RPMI7951 (cell line): ENCODE measurements at regions not wholly inside any gene's neighbourhood (a gene's known extent, or its start where the extent isn't known, plus 50 kb on each side); places are given as distances from the start of the nearest gene placed in this dataset.
"Not testable (repeated sequence)": the region's sequence is repeated elsewhere in the genome, so short reads cannot be mapped to it uniquely, and the experiment has no call there.

Source experiments
- DNase-seq: peaks from one replicate; pipeline ENCODE4 v3.0.0-alpha.2; 2012; ENCODE audit warnings: low read depth

DNA sequence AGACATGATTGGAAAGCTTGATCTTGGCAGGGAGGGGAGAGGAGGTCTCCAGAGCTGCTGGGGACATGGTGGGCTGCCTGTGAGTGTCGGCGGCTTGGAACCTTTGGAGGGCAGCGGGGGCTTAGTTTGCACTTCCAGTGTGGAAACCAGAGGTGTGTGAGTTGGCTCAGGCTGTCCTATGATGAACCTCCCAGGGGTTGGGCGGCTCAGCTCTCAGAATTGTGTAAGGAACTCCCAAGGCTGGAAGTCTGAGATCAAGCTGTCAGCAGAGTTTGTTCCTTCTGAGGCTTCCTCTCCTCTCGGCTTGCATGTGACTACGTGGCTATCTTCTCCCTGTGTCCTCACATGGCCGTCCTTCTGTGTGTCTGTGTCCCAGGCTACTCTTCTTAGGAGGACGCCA is 87.9 kb upstream of the B3GAT1 start:
- no peak for DNase-seq

DNA sequence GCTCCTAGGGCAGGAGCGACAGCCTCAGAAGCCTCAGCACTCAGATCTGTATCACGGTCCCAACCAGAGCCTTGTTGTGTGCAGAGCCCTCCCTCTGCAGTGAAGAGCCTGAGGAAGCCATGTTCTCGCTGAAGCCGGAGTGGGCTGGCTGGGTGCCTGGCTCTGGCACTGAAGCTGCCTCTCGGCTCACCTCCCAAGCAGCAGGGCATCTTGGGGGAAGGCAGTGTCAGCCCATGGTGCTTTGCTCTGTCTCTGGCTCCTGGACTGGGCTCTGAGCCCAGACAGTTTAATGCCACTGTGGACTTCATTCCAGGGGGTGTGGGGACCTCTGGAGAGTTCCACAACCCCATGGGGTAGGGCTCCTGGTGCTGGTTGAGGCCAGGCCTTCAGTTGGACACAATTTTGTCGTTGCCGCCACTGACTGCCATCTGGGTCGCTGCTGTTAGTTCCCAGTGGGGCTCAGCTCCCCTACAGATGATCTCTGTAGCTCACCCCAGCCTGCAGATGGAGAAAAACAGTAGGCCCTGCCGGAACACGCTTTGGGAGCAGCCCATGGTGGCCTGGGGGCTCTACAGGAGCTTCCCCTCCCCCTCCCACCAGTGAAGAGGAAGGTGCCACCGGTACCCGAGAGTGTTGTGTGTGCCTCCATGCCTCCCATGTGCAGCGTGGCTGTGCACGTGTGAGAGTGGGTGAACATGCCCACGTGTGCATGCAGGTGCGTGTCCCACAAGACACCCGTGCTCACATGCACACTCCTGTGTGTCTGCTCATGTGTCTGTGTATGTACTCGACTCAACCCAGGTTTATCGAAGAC is 86.5 kb upstream of the B3GAT1 start:
- DNase-seq, result no peak

DNA sequence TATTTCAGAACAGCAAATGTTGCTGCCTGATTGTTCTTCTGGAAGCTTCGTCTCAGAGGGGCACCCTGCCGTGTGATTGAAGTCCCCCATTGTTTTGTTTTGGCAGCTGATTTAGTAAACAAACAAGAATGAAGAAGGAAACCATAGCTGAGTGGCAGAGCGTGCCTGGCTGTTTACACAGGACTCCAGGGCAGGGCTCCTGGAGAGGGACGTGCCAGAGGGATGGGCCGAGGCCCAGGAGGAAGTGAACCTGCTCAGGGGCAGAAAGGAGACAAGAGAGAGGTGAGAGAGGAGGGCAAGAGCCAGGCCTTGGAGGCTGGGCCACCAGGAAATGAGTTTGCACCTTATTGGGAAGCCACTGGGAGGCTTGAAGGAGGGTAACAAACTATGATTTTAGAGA is 85.5 kb upstream of the B3GAT1 start:
- DNase-seq, result no peak

DNA sequence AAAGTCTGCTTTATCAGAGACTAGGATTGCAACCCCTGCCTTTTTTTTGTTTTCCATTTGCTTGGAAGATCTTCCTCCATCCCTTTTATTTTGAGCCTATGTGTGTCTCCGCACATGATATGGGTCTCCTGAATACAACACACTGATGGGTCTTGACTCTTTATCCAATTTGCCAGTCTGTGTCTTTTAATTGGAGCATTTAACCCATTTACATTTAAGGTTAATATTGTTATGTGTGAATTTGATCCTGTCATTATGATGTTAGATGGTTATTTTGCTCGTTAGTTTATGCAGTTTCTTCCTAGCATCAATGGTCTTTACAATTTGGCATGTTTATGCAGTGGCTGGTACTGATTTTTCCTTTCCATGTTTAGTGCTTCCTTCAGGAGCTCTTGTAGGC is 84.0 kb upstream of the B3GAT1 start:
- not testable (repeated sequence) for DNase-seq

DNA sequence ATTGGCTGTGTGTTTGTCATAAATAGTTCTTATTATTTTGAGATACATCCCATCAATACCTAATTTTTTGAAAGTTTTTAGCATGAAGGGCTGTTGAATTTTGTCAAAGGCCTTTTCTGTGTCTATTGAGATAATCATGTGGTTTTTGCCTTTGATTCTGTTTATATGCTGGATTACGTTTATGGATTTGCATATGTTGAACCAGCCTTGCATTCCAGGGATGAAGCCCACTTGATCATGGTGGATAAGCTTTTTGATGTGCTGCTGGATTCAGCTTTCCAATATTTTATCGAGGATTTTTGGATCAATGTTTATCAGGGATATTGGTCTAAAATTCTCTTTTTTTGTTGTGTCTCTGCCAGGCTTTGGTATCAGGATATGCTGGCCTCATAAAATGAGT is 82.4 kb upstream of the B3GAT1 start:
- not testable (repeated sequence) for DNase-seq

DNA sequence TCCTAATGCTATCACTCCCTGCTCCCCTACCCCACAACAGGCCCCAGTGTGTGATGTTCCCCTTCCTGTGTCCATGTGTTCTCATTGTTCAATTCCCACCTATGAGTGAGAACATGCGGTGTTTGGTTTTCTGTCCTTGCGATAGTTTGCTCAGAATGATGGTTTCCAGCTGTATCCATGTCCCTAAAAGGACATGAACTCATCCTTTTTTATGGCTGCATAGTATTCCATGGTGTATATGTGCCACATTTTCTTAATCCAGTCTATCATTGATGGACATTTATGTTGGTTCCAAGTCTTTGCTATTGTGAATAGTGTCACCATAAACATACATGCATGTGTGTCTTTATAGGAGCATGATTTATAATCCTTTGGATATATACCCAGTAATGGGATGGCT is 80.4 kb upstream of the B3GAT1 start:
- DNase-seq, result not testable (repeated sequence)

DNA sequence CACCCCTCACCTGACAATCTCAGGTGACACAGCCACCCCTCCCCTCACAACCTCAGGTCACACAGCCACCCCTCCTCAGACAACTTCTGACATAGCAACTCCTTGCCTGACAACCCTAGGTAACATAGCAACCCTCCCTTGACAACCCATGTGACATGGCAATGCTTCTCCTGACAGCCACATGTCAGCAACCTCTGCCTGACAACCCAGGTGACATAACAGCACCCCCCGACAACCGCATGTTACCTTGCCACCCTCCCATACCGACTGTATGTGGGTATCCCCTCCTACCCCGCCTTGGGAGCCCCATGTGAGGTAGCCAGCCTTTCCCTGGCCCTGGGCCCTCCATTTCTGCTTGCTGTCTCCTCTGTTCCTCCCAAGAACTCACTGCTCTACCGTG is 77.7 kb upstream of the B3GAT1 start:
- no peak for DNase-seq

DNA sequence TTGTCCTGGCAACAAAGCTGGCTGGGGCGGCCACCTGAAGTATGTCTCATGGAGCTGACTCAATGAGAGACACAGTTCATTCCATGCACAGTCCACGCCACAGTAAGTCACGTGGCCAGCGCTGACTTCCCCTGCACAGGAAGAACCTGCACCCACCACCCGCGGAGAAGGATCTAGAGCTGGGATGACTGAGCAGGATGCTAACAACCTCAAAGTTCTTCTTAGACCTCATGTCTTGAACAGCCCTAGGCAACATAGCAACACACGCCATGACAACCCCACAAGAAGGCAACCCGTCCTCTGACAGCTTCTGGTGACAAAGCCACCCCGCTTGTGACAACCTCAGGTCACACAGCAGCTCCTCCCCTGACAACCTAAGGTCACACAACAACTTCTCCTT is 76.9 kb upstream of the B3GAT1 start:
- DNase-seq, result no peak

DNA sequence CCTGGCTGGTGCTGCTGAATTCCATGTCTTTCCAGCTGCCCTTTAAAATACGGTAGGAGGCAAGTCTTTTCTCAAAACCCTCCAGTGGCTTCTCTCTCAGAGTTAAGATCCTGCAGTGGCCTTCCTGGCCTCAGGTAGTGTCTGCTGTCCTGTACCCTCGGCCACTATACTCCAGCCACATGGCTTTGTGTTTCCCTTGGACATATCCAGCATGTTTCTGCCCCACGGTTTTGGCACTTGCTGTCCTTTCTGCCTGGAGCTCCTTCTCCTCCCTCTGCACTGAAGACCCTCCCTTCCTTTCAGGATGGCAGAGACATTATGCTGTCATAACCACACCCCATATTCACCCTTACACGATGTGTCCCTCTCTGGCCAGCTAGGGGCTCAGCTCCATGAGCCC is 76.5 kb upstream of the B3GAT1 start:
- no peak for DNase-seq

DNA sequence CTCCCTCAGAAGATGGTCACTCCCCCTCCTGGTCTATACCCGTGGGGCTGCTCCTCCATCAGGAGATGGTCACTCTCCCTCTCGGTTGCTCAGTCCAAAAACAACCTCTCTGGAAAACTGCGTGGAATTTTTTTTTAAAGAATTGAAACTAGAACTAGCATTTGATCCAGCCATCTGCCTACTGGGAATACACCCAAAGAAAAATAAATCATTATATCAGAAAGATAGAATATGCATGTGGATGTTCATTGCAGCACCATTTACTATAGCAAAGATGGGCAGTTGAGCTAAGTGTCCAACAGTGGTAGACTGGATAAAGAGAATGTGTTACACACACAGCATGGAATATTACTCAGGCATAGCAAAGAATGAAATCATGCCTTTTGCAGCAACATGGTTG is 75.7 kb upstream of the B3GAT1 start:
- no peak for DNase-seq

DNA sequence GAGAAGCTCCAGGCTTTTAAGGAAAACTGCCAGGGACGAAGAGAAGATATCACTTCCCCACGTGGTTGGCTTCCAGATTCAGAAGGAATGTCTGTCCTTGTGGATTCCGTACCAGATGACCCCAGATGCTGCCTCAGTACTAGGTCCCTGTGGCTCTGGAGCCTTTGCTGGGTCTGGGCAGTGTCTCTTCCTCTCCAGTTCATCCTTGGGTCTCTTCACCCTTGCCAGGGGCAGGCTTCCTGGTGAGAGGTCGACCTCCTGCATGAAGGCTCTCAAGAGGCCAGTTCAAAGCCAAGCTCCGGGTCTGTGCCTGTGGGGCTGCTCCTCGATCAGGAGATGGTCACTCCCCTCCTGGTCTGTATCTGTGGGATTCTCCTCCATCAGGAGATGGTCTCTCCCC is 74.7 kb upstream of the B3GAT1 start:
- no peak for DNase-seq

DNA sequence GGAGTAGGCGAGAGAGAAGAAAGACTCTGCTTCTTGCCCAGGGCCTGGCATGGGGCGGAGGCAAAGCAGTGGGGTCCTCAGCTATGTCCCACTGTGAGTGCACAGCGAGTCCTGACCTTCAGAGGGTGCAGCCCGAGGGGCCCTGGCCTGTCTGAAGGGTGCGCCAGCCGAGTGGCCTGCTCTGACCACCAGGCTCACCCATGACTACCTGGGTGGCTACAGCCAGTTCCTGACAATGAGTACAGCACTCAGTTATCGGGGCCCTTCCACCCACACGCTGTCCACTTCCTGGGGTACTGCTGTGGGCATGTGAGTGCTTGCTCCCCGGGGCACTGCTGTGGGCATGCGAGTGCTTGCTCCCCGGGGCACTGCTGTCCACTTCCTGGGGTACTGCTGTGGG is 74.1 kb upstream of the B3GAT1 start:
- DNase-seq, result no peak

DNA sequence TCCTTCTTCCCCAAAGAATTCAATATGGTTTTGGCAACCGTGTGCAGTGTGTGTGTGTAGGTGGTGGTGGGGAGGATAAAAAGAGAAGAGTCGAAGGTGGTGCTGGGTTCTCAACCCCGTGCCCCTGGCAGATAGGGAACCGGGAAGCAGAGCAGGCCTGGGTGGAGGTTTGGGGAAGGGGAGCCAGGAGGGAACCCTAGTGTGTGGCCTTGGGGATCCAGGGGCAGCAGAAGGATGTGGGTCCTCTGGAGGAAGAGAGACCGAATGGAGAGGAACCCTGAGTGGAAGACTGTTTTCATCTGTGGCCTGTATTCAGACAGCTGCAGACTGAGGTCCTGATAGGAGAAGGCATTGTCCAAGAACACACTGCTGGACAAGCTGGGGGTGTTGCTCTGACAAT is 73.3 kb upstream of the B3GAT1 start:
- no peak for DNase-seq

DNA sequence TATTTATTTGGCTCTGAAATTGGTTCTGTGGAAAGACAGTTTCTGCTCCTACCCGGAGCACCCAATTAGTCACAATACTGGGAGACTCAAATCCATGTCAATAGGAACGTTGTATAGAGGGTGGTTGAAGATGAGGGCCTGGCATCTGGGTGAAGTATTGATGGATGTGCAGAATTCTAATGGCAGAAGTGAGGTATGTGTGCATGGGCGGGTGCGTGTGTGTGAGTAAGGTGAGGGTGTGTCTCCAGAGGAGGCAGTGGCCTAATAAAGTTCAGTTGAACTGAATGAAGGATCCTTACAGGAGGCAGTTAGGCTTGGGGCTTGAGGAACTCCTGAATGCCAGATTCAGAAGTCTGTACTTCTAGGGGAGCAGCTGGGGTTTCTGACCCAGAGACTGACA is 71.8 kb upstream of the B3GAT1 start:
- no peak for DNase-seq

DNA sequence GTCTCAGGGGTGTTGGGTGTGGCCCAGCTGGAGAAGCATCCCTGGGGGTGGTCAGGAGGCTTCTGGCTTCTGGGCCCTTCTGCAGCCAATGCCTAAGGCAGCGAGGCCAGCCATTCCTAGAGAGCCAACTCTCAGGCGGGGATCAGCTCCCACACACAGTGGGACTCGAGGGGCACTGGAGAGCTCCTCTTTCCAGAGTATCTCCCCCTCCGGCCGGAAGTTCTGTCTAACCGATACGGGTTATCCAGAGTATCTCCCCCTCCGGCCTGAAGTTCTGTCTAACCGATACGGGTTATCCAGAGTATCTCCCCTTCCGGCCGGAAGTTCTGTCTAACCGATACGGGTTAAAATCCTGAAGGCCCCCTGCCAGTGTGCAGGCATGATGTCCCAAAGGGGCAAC is 71.2 kb upstream of the B3GAT1 start:
- no peak for DNase-seq

DNA sequence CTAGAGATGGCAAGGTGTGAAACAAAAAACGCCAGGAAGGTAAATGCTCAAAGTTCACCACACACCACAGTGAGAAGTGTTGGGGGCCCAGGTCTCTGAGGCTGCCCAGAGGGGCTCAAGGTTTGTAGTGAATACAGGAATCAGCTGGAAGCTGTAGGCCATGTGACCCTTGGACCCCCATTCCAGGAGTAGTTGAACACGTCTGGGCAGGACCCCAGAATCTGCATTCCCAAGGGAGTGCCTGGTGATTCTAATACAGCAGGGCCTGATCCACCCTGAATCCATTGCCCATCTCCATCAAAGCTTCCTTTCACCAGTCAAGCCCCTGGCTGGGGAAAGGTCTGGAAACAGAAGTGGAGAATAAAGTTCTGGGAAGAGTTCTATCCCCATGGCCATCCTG is 70.8 kb upstream of the B3GAT1 start:
- DNase-seq, result no peak

DNA sequence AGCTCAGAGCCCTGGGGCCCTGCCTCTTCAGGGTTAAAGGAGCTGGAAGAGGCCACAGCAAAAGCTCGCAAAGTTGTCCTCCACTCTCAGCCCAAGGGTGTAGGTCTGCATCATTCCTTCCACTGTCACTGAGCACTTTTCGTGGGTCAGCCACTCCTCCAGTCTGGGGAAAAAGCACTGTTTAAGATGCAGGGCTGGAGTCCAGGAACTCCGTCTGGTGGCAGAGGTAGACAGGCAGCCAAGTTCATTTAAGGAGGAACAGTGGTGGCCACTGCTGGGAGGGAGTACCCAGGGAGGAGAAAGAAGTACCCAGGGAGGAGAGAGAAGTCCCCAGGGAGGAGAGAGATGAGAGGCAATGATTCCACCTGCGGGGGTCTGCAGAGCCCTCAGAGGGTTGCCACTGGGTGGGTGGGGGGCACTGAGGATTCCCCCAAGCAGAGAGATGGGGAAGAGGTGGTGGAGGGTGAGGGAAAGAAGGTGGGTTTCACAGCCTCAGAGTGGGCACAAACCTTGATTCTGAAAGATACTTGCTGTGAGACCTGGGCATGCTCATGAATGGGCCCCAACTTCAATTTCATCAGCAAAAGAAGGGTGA is 70.0 kb upstream of the B3GAT1 start:
- DNase-seq, result no peak

DNA sequence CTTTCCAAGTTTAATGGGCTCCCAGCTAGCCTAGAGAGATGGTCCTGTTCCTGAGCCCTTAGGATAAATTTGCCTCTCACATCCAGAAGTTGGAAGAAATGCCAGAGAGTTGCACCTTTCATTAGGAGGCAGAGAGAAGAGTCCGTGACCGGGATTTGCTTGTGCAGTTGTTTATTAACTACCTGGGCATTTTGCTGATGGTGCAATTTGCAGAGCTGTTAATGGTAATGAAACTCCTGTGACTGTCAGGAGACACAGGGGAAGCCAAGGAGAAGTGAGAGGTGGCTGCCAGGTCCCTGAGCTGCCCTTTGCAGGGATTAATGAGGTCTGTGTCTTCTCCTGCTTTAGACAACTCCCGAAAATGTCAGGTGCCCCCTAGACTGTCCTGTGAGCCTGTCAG is 69.1 kb upstream of the B3GAT1 start:
- no peak for DNase-seq

DNA sequence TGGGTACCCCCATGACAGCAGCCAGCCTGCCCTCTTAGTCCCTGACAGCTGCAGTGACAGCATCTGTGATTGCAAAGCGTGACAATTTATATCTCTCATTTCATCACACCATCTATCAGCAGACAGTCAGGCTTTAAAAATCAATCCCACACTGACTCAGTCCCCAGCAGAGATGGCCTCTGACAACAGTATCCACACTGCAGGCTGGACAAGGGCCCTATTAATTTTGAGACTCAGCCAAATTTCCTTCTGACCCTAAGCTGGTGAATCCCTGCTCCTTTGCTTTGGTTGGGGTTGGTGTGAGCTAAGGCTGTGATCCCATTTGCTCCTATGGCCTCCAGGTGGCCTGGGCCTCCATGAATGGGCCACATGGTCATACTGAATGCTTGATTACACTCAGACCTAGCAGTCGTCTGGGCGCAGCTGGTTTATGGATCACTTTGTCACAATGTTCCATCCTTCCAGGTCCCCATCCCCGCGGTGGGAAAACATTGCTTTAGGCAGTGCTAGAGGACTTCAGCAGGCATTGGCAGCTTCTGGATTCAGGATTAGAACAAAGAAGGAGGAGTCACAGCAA is 68.2 kb upstream of the B3GAT1 start:
- DNase-seq, result no peak

DNA sequence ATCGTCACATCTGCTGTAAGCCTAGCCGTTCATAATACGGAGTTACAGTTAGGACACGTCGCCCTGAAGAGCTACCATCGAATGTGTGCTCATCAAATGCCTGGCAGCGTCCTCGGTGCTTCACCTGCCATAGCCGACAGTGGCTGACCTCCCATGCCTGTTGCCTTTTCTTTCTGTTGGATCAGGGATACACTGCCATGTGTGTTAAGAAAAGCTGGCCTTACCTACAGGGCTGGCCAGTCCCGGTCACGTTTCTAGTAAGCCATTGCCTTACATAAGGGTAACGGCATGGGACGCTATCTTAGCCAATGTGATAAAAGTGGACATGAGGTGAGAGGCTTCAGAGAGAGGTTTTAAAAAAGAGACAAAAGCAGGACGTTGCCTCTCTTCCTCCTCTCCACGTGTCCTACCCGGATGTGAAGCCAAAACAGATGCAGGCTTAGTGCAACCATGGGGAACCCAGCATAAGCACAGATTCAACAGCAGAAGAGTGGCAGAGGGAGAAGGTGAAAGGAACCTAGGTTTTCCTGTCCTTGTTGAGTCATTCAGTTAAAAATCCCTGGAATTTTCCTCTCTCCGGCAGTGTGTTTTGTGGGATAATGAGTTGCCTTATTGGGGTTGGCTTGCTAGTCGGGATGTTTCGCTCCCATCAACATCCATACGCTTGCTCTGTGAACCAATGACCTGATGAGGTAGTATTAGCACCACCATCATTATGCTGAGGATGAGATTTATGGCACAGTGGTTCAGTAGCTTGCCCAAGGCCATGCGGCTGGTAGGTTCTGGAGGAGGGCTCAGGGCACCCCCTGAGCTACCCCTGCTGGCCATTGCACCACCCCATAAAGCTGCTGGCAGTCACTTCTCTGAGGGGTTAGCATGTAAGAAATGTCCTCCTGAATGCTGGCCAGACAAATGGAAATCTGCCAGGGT is 67.4 kb upstream of the B3GAT1 start:
- DNase-seq, result no peak

DNA sequence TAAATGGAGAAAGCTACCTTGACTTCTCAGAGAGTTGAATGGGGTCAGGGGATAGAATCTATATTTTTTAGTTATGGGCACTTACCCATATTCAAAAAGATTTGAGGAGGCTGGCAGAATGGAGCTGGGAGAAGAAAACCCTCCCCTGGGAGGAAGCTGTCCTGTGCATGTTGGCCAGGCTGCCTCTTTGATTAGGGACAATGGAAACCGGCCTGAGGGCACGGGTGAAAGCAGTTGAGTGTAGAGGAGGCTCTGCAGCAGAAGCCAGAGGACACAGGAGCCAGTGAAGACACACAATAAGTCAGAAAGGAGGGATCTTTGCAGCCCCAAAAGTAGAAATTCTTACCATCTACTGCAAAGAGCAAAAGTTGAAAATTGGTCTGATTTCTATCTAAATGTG is 66.6 kb upstream of the B3GAT1 start:
- no peak for DNase-seq

DNA sequence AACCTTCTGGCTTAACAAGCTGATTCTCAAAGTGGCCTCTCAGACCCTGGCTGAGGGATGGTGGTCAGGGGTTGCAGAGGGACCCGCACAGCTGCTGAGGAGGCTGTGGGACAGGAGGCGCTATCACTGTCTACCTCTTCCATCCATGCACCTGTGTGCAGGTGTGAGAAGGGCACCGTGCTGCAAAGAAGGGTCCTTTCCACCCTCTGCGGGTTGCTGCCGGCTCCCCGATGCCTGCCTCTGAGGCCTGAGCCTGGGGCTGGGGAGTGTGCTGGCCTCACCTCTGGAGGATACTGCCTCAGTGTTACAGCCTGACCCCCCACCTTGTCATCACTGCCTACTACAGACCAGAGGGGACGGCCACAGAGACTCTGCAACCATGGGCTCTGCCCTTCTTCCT is 66.1 kb upstream of the B3GAT1 start:
- DNase-seq, result no peak
